GM12891 (cell line): ENCODE measurements at regions not wholly inside any gene's neighbourhood (a gene's known extent, or its start where the extent isn't known, plus 50 kb on each side); places are given as distances from the start of the nearest gene placed in this dataset.
A peak's percentile ranks its signal among the peaks of the same experiment; 100 is the strongest.

Experiments
- DNase-seq: peaks from one replicate; pipeline ENCODE4 v3.0.0; 2011; ENCODE audit warnings: low spot score; ENCODE audit not compliant: insufficient read length
- FAIRE-seq: peaks from 2 replicates; lab custom pipeline; 2011; peaks lifted over from hg19 to GRCh38; lab: Jason Lieb, UNC
- PAX5 ChIP-seq: IDR thresholded peaks from 2 replicates; pipeline ENCODE4 v1.6.1; 2011; ENCODE audit warnings: low read length, moderate library complexity, mild to moderate bottlenecking; ENCODE audit not compliant: insufficient read depth, severe bottlenecking
- POLR2A ChIP-seq: IDR thresholded peaks from 2 replicates; pipeline ENCODE4 v1.6.1; 2011; ENCODE audit warnings: low read depth, low read length, control low read depth
- POLR2AphosphoS5 ChIP-seq: IDR thresholded peaks from 2 replicates; pipeline ENCODE4 v1.6.1; 2011; ENCODE audit warnings: low read depth, low read length, control low read depth
- POU2F2 ChIP-seq: IDR thresholded peaks from 2 replicates; pipeline ENCODE4 v1.6.1; 2011; ENCODE audit warnings: low read depth, mild to moderate bottlenecking, control low read depth, low read length, moderate library complexity
- SPI1 ChIP-seq: IDR thresholded peaks from 2 replicates; pipeline ENCODE4 v1.6.1; 2011; ENCODE audit warnings: low read depth, low read length, control low read depth
- TAF1 ChIP-seq: IDR thresholded peaks from 2 replicates; pipeline ENCODE4 v1.6.1; 2011; ENCODE audit warnings: low read depth, low read length, control low read depth

- FAIRE-seq (no peak), DNase-seq (no peak)
- TF ChIP-seq POU2F2, result no peak
- TF ChIP-seq PAX5, result no peak
- no peak for TF ChIP-seq SPI1
- no peak for TF ChIP-seq POLR2A
- TF ChIP-seq POLR2AphosphoS5, result no peak
- TF ChIP-seq TAF1, result no peak
These were observed 188.8 kb upstream of the PRICKLE2 start for GRCh38 chr3:64414043-64414442.

- DNase-seq, result no peak
- FAIRE-seq, result no peak
- TF ChIP-seq POLR2AphosphoS5, result no peak
These were observed 185.8 kb upstream of the PRICKLE2 start for GRCh38 chr3:64411101-64411500.

- no peak for TF ChIP-seq TAF1
- no peak for TF ChIP-seq POU2F2
These were observed 185.0 kb upstream of the PRICKLE2 start for GRCh38 chr3:64410226-64410625.

GRCh38 chr3:64408770-64409169, 183.5 kb upstream of the PRICKLE2 start:
- FAIRE-seq, result no peak

More at GRCh38 chr3:64410226-64410625, 185.0 kb upstream of the PRICKLE2 start:
- DNase-seq (no peak), FAIRE-seq (no peak)

GRCh38 chr3:64406271-64406670, 181.0 kb upstream of the PRICKLE2 start:
- TF ChIP-seq PAX5, result no peak
- no peak for TF ChIP-seq TAF1
- no peak for TF ChIP-seq POLR2A
- TF ChIP-seq POLR2AphosphoS5, result no peak
- no peak for TF ChIP-seq POU2F2
- TF ChIP-seq SPI1, result no peak
- FAIRE-seq, result no peak
- DNase-seq, result no peak

More at GRCh38 chr3:64408770-64409169, 183.5 kb upstream of the PRICKLE2 start:
- TF ChIP-seq POLR2A (no peak), POU2F2 (no peak), PAX5 (no peak), SPI1 (no peak)
- DNase-seq, result no peak

- FAIRE-seq, result no peak
- TF ChIP-seq TAF1 (no peak), POLR2A (no peak), PAX5 (no peak), SPI1 (no peak), POLR2AphosphoS5 (no peak), POU2F2 (no peak)
- DNase-seq, result no peak
These were observed 180.1 kb upstream of the PRICKLE2 start for GRCh38 chr3:64405211-64405835.

GRCh38 chr3:64400706-64401105, 175.4 kb upstream of the PRICKLE2 start:
- no peak for DNase-seq
- no peak for TF ChIP-seq TAF1
- no peak for TF ChIP-seq POLR2AphosphoS5
- TF ChIP-seq POLR2A, result no peak
- TF ChIP-seq SPI1, result no peak
- TF ChIP-seq PAX5, result no peak
- no peak for TF ChIP-seq POU2F2
- no peak for FAIRE-seq

- peak; percentile 5 for DNase-seq
These were observed 174.0 kb upstream of the PRICKLE2 start for GRCh38 chr3:64399205-64399800.

GRCh38 chr3:64398476-64398875, 173.2 kb upstream of the PRICKLE2 start:
- no peak for FAIRE-seq

More at GRCh38 chr3:64399205-64399800, 174.0 kb upstream of the PRICKLE2 start:
- TF ChIP-seq POLR2AphosphoS5 (no peak), PAX5 (no peak)
- no peak for FAIRE-seq

GRCh38 chr3:64398006-64398405, 172.7 kb upstream of the PRICKLE2 start:
- TF ChIP-seq POLR2AphosphoS5 (no peak), PAX5 (no peak), POLR2A (no peak), SPI1 (no peak), TAF1 (no peak), POU2F2 (no peak)
- no peak for DNase-seq
- FAIRE-seq, result no peak

More at GRCh38 chr3:64398476-64398875, 173.2 kb upstream of the PRICKLE2 start:
- TF ChIP-seq POLR2A, result no peak
- no peak for TF ChIP-seq PAX5
- no peak for TF ChIP-seq SPI1
- TF ChIP-seq POLR2AphosphoS5, result no peak
- TF ChIP-seq POU2F2, result no peak
- TF ChIP-seq TAF1, result no peak
- DNase-seq, result no peak

- FAIRE-seq (no peak), DNase-seq (no peak)
- TF ChIP-seq SPI1, result no peak
- TF ChIP-seq POLR2AphosphoS5, result no peak
- no peak for TF ChIP-seq POLR2A
- TF ChIP-seq TAF1, result no peak
- TF ChIP-seq POU2F2, result no peak
- TF ChIP-seq PAX5, result no peak
These were observed 172.3 kb upstream of the PRICKLE2 start for GRCh38 chr3:64397573-64397972.
